HG02642 (cell line): ENCODE measurements at regions not wholly inside any gene's neighbourhood (a gene's known extent, or its start where the extent isn't known, plus 50 kb on each side); places are given as distances from the start of the nearest gene placed in this dataset.
"Not testable (repeated sequence)": the region's sequence is repeated elsewhere in the genome, so short reads cannot be mapped to it uniquely, and the experiment has no call there.

Experiments
- ATAC-seq: cut with Tn5 transposase; IDR thresholded peaks from one replicate; pipeline ENCODE4 v1.9.1; 2021; ENCODE audit warnings: mild to moderate bottlenecking; ENCODE audit not compliant: unreplicated experiment, poor library complexity

- ATAC-seq: no peak
Measured at GRCh38 chr21:36245649-36246048, 74.3 kb upstream of the MORC3 start.

GRCh38 chr21:36246080-36246631, 73.8 kb upstream of the MORC3 start:
- ATAC-seq: no peak

GRCh38 chr21:36247316-36248010, 72.5 kb upstream of the MORC3 start:
- ATAC-seq: no peak

GRCh38 chr21:36249576-36250422, 70.2 kb upstream of the MORC3 start:
- no peak for ATAC-seq

GRCh38 chr21:36250423-36251075, 69.4 kb upstream of the MORC3 start:
- ATAC-seq: no peak

- no peak for ATAC-seq
Measured at GRCh38 chr21:36254106-36254941, 65.7 kb upstream of the MORC3 start.

GRCh38 chr21:36255663-36256062, 64.3 kb upstream of the MORC3 start:
- ATAC-seq: peak; percentile 67

GRCh38 chr21:36257657-36258056, 62.3 kb upstream of the MORC3 start:
- ATAC-seq: no peak

GRCh38 chr21:36260030-36260787, 59.8 kb upstream of the MORC3 start:
- no peak for ATAC-seq

GRCh38 chr21:36260802-36261201, 59.2 kb upstream of the MORC3 start:
- ATAC-seq: no peak

- ATAC-seq: no peak
Measured at GRCh38 chr21:36261459-36261858, 58.5 kb upstream of the MORC3 start.

- ATAC-seq: no peak
Measured at GRCh38 chr21:36263797-36264196, 56.2 kb upstream of the MORC3 start.

- no peak for ATAC-seq
Measured at GRCh38 chr21:36265431-36265830, 54.6 kb upstream of the MORC3 start.

- ATAC-seq: not testable (repeated sequence)
Measured at GRCh38 chr21:36267828-36268227, 52.2 kb upstream of the MORC3 start.

- ATAC-seq: not testable (repeated sequence)
Measured at GRCh38 chr21:36268264-36268663, 51.7 kb upstream of the MORC3 start.
